Endothelial cell of umbilical vein (primary cell): ENCODE measurements at regions not wholly inside any gene's neighbourhood (a gene's known extent, or its start where the extent isn't known, plus 50 kb on each side); places are given as distances from the start of the nearest gene placed in this dataset.

ENCODE experiments used
- BruUV-seq: library from RNA; stranded (reverse); fragments of 400-500 nt; replicated peaks from 2 replicates; lab custom pipeline; 2021; lab: Mats Ljungman, UMichigan
- CTCF ChIA-PET: fragments of 300-600, 350-600 bp; sonication (Branson Sonifier 250); formaldehyde crosslinking; loops from one replicate; lab custom pipeline; 2021; ENCODE audit warnings: antibody characterized with exemption, inconsistent platforms; lab: Charles Lee
- POLR2A ChIA-PET: fragments of 300-600, 350-600 bp; sonication (Branson Sonifier 250); formaldehyde crosslinking; loops from one replicate; lab custom pipeline; 2021; ENCODE audit warnings: antibody characterized with exemption, inconsistent platforms; lab: Charles Lee
- DNase-seq: peaks from one replicate; pipeline ENCODE4 v3.0.0-alpha.2; 2011; ENCODE audit warnings: low read depth, low spot score
- FAIRE-seq: peaks from 2 replicates; lab custom pipeline; 2011; peaks lifted over from hg19 to GRCh38; lab: Jason Lieb, UNC
- H2AFZ ChIP-seq: 2 replicates; pipeline ENCODE4 v1.6.0; 2012; ENCODE audit warnings: low read depth, low read length, control low read depth, inconsistent platforms
- H3K27ac ChIP-seq: 2 replicates; pipeline ENCODE4 v1.5.1; 2011; ENCODE audit warnings: low read depth, mild to moderate bottlenecking, control low read depth, low read length, moderate library complexity; ENCODE audit not compliant: insufficient read depth
- H3K27me3 ChIP-seq, 2 experiments: 2 replicates each; pipeline versions ENCODE4 v1.6.0 to v1.6.1; 2011; ENCODE audit warnings: low read length in 2 of 2, mixed read lengths in 1 of 2; ENCODE audit not compliant: control insufficient read depth in 2 of 2, insufficient read depth in 2 of 2
- H3K36me3 ChIP-seq, 2 experiments: 2 replicates in 1 of 2; 3 replicates in 1 of 2; pipeline ENCODE4 v1.5.1; 2011; ENCODE audit warnings: low read length in 2 of 2, mild to moderate bottlenecking in 1 of 2, moderate library complexity in 1 of 2; ENCODE audit not compliant: control insufficient read depth in 2 of 2, insufficient read depth in 2 of 2; ENCODE audit errors: extremely low read depth in 1 of 2
- H3K4me1 ChIP-seq: 3 replicates; pipeline ENCODE4 v1.5.1; 2011; ENCODE audit warnings: mild to moderate bottlenecking, low read length; ENCODE audit not compliant: control insufficient read depth, insufficient read depth; ENCODE audit errors: extremely low read depth
- H3K4me2 ChIP-seq: 2 replicates; pipeline ENCODE4 v1.6.1; 2011; ENCODE audit warnings: low read length, control low read depth, mixed read lengths; ENCODE audit not compliant: insufficient read depth
- H3K4me3 ChIP-seq, 3 experiments: fragments of 200-600 bp in 1 of 3; sonication (generic), shearing (Covaris generic) in 1 of 3; replicated peaks in 1 of 3; 2 replicates each; pipeline ENCODE4 v1.5.1; 2011 to 2016; ENCODE audit warnings: control low read depth in 3 of 3, low read length in 3 of 3, mild to moderate bottlenecking in 2 of 3, inconsistent platforms in 1 of 3, low read depth in 1 of 3, moderate library complexity in 1 of 3; ENCODE audit not compliant: insufficient read depth in 1 of 3
- H3K79me2 ChIP-seq: 2 replicates; pipeline ENCODE4 v1.6.0; 2012; ENCODE audit warnings: low read length, inconsistent platforms; ENCODE audit not compliant: control insufficient read depth, insufficient read depth
- H3K9ac ChIP-seq: replicated peaks from 2 replicates; pipeline ENCODE3; 2011; ENCODE audit warnings: low read length, control low read depth; ENCODE audit not compliant: insufficient read depth; ENCODE audit errors: extremely low read depth
- H3K9me1 ChIP-seq: replicated peaks from 3 replicates; pipeline ENCODE4 v1.6.0; 2011; ENCODE audit warnings: mild to moderate bottlenecking, low read length; ENCODE audit not compliant: control insufficient read depth, insufficient read depth; ENCODE audit errors: extremely low read depth
- H3K9me3 ChIP-seq: replicated peaks from 2 replicates; pipeline ENCODE4 v1.5.1; 2012; ENCODE audit warnings: low read length, inconsistent platforms; ENCODE audit not compliant: control insufficient read depth, insufficient read depth
- H4K20me1 ChIP-seq: replicated peaks from 2 replicates; pipeline ENCODE3; 2011; ENCODE audit warnings: mild to moderate bottlenecking, low read length; ENCODE audit not compliant: control insufficient read depth, insufficient read depth; ENCODE audit errors: extremely low read depth
- CTCF ChIP-seq, 2 donors: IDR thresholded peaks; 1 replicate in 1 of 2; 2 replicates in 1 of 2; pipeline ENCODE4 v1.5.1; 2011; ENCODE audit warnings: low read length in 2 of 2, mild to moderate bottlenecking in 2 of 2, moderate library complexity in 2 of 2, control low read depth in 1 of 2, inconsistent platforms in 1 of 2, low read depth in 1 of 2; ENCODE audit not compliant: insufficient read depth in 1 of 2; ENCODE audit errors: extremely low read depth in 1 of 2
- EZH2 ChIP-seq: IDR thresholded peaks from 2 replicates; pipeline ENCODE4 v1.6.1; 2012; ENCODE audit warnings: borderline replicate concordance, low read depth, mild to moderate bottlenecking, moderate library complexity, low read length, inconsistent platforms; ENCODE audit not compliant: severe bottlenecking
- FOS ChIP-seq: IDR thresholded peaks from 2 replicates; pipeline ENCODE4 v1.6.1; 2011; ENCODE audit warnings: mild to moderate bottlenecking, low read length, moderate library complexity, borderline replicate concordance; ENCODE audit not compliant: insufficient read depth
- GATA2 ChIP-seq: IDR thresholded peaks from 2 replicates; pipeline ENCODE4 v1.7.0; 2011; ENCODE audit warnings: low read depth, mild to moderate bottlenecking, moderate library complexity, mixed read lengths, low read length; ENCODE audit not compliant: insufficient read length, insufficient read depth
- JUN ChIP-seq: IDR thresholded peaks from 2 replicates; pipeline ENCODE4 v1.6.1; 2011; ENCODE audit warnings: borderline replicate concordance, low read depth; ENCODE audit not compliant: insufficient read length, insufficient read depth
- MAX ChIP-seq: IDR thresholded peaks from 2 replicates; pipeline ENCODE4 v1.6.1; 2011; ENCODE audit not compliant: insufficient read depth, insufficient read length
- MYC ChIP-seq: IDR thresholded peaks from one replicate; pipeline ENCODE4 v1.6.1; 2011; ENCODE audit warnings: mild to moderate bottlenecking, low read depth, low read length
- POLR2A ChIP-seq: IDR thresholded peaks from 2 replicates; pipeline ENCODE4 v1.6.1; 2012; ENCODE audit warnings: low read depth, mild to moderate bottlenecking, control low read depth, low read length
- POLR2AphosphoS5 ChIP-seq: IDR thresholded peaks from 2 replicates; pipeline ENCODE4 v1.6.1; 2012; ENCODE audit warnings: low read depth, mild to moderate bottlenecking, control low read depth, low read length, moderate library complexity; ENCODE audit not compliant: insufficient read depth
- dilution Hi-C: fragments of 300-500 bp; cut with MboI; formaldehyde crosslinking; loops from one replicate; pipeline ENCODE4 v1.15.0; 2019; ENCODE audit warnings: low sequenced_read_pairs; ENCODE audit not compliant: extremely low pct_ligation_motif_present
- intact Hi-C: fragments of 100-400 bp; cut with micrococcal nuclease; formaldehyde crosslinking; loops from one replicate; pipeline ENCODE4 v1.10.0; 2022

GRCh38 chr1:69228501-69228900, 339.2 kb upstream of the LRRC7 start:
- no peak overlapping the region for H3K9ac ChIP-seq
- H3K36me3 ChIP-seq: no peaks in the 10 kb centered on the region
- H3K9me3 ChIP-seq: no peaks in the 10 kb centered on the region
- no peaks in the 10 kb centered on the region for H4K20me1 ChIP-seq
- DNase-seq (no peak), FAIRE-seq (no peak)
- ChIA-PET POLR2A (no interaction called here), CTCF (no interaction called here)
- TF ChIP-seq GATA2: no peak
- no peak for TF ChIP-seq FOS
- TF ChIP-seq MYC: no peak
- TF ChIP-seq POLR2A: no peak
- TF ChIP-seq EZH2: no peak
- TF ChIP-seq POLR2AphosphoS5: no peak
- no peak for TF ChIP-seq CTCF (IDR thresholded peaks at IDR 0.05; ENCODE audit: extremely low read depth in 1 of 2, insufficient read depth in 1 of 2, low read depth in 1 of 2, low read length in 2 of 2)
- TF ChIP-seq JUN: no peak
- TF ChIP-seq MAX: no peak
- H2AFZ ChIP-seq: no peak overlapping the region
- no TSS peak for BruUV-seq
- no peak overlapping the region for H3K27ac ChIP-seq
- no peaks in the 10 kb centered on the region for H3K27me3 ChIP-seq
- H3K4me3 ChIP-seq: no peak overlapping the region
- H3K4me2 ChIP-seq: no peak overlapping the region
- H3K79me2 ChIP-seq: no peaks in the 10 kb centered on the region
- intact Hi-C loops: no loop called here
- H3K9me1 ChIP-seq: no peaks in the 10 kb centered on the region
- H3K4me1 ChIP-seq: no peaks in the 10 kb centered on the region
- dilution Hi-C loops: no loop called here
